Gastrocnemius medialis (tissue), 4 donors: ENCODE measurements at regions not wholly inside any gene's neighbourhood (a gene's known extent, or its start where the extent isn't known, plus 50 kb on each side); places are given as distances from the start of the nearest gene placed in this dataset.

Experiments used
- ATAC-seq, 2 donors: fragments of 150-250 bp; one replicate each; pipeline ENCODE4 v1.9.1; 2016
- DNase-seq, 2 donors: peaks; one replicate each; pipeline ENCODE4 v3.0.0-alpha.2; 2019
- H3K27ac ChIP-seq, 4 donors: fragments of 200-600 bp; sonication (generic); 1 replicate in 1 of 4; 2 replicates in 3 of 4; pipeline ENCODE4 v1.5.1; 2016 to 2018; ENCODE audit warnings: mild to moderate bottlenecking in 2 of 4, moderate library complexity in 1 of 4
- H3K27me3 ChIP-seq, 3 donors: fragments of 200-600 bp; sonication (generic) in 2 of 3; 1 replicate in 1 of 3; 2 replicates in 2 of 3; pipeline versions ENCODE4 v1.5.1 to v1.6.0; 2016 to 2019; ENCODE audit warnings: mild to moderate bottlenecking in 1 of 3, moderate library complexity in 1 of 3
- H3K36me3 ChIP-seq, 2 donors: fragments of 200-600 bp; sonication (generic) in 1 of 2; one replicate each; pipeline ENCODE4 v1.5.1; 2017 to 2018
- H3K4me1 ChIP-seq, 2 donors: fragments of 200-600 bp; sonication (generic) in 1 of 2; one replicate each; pipeline ENCODE4 v1.5.1; 2016 to 2017; ENCODE audit warnings: mild to moderate bottlenecking in 2 of 2
- H3K4me3 ChIP-seq, 4 donors: fragments of 200-600 bp; sonication (generic) in 3 of 4; 1 replicate in 1 of 4; 2 replicates in 3 of 4; pipeline ENCODE4 v1.5.1; 2016 to 2019; ENCODE audit warnings: mild to moderate bottlenecking in 2 of 4
- H3K9me3 ChIP-seq, 3 donors: fragments of 200-600 bp; sonication (generic) in 2 of 3; 1 replicate in 1 of 3; 2 replicates in 2 of 3; pipeline ENCODE4 v1.5.1; 2016 to 2019
- CTCF ChIP-seq, 5 experiments: fragments of 450-650 bp in 3 of 5; fragments of 200-600 bp in 2 of 5; sonication (generic) in 2 of 5; IDR thresholded peaks in 4 of 5; conservative IDR thresholded peaks in 1 of 5; 1 replicate in 4 of 5; 2 replicates in 1 of 5; pipeline ENCODE4 v1.5.1; 2016 to 2019; ENCODE audit warnings: antibody characterized with exemption in 5 of 5, mild to moderate bottlenecking in 3 of 5, moderate library complexity in 3 of 5
- POLR2A ChIP-seq, 2 donors: fragments of 450-650 bp; IDR thresholded peaks; one replicate each; pipeline ENCODE4 v1.6.1; 2017; ENCODE audit warnings: antibody characterized with exemption in 2 of 2, mild to moderate bottlenecking in 2 of 2, moderate library complexity in 2 of 2
- in situ Hi-C, 4 donors: fragments of 200-750 bp; cut with MboI; loops; one replicate each; pipeline versions ENCODE4 v1.15.0 to v1.8.0; 2017; ENCODE audit warnings: low sequenced_read_pairs in 4 of 4
- intact Hi-C: fragments of 100-400 bp; cut with DNase I; formaldehyde crosslinking; loops from one replicate; pipeline ENCODE4 v1.15.1; 2023; ENCODE audit warnings: low total_unique reads

GRCh38 chr2:117519238-117519637 lies 295.3 kb upstream of the DDX18 start:
- TF ChIP-seq CTCF (IDR thresholded peaks at IDR 0.05 in 4 of 5, conservative IDR thresholded peaks at IDR 0.05 in 1 of 5) (no peak), POLR2A (IDR thresholded peaks at IDR 0.05) (no peak)
- H3K27me3 ChIP-seq, result no peaks in the 10 kb centered on the region
- no peaks in the 10 kb centered on the region for H3K9me3 ChIP-seq
- H3K4me3 ChIP-seq, result no peak overlapping the region
- no peak for DNase-seq
- in situ Hi-C loops, result no loop called here
- no peak overlapping the region for H3K27ac ChIP-seq
- no peak for ATAC-seq
- H3K4me1 ChIP-seq, result no peaks in the 10 kb centered on the region
- H3K36me3 ChIP-seq, result no peaks in the 10 kb centered on the region
- intact Hi-C loops, result no loop called here

GRCh38 chr2:117519721-117520120 lies 294.8 kb upstream of the DDX18 start:
- in situ Hi-C loops, result no loop called here
- H3K27ac ChIP-seq, result no peak overlapping the region
- no peak for ATAC-seq
- no peaks in the 10 kb centered on the region for H3K9me3 ChIP-seq
- H3K4me3 ChIP-seq, result no peak overlapping the region
- TF ChIP-seq POLR2A (IDR thresholded peaks at IDR 0.05) (no peak), CTCF (IDR thresholded peaks at IDR 0.05 in 4 of 5, conservative IDR thresholded peaks at IDR 0.05 in 1 of 5) (no peak)
- DNase-seq, result no peak
- H3K27me3 ChIP-seq, result no peaks in the 10 kb centered on the region
- H3K36me3 ChIP-seq, result no peaks in the 10 kb centered on the region
- intact Hi-C loops, result no loop called here
- H3K4me1 ChIP-seq, result no peaks in the 10 kb centered on the region

- in situ Hi-C loops (no loop called here), intact Hi-C loops (no loop called here)
- ATAC-seq, result peak in 1 of 2 donors; percentile 18
- no peaks in the 10 kb centered on the region for H3K9me3 ChIP-seq
- H3K36me3 ChIP-seq, result no peaks in the 10 kb centered on the region
- no peak overlapping the region for H3K4me3 ChIP-seq
- H3K27ac ChIP-seq, result no peak overlapping the region
- TF ChIP-seq CTCF (IDR thresholded peaks at IDR 0.05 in 4 of 5, conservative IDR thresholded peaks at IDR 0.05 in 1 of 5) (no peak), POLR2A (IDR thresholded peaks at IDR 0.05) (no peak)
- H3K4me1 ChIP-seq, result no peaks in the 10 kb centered on the region
- DNase-seq, result peak in 1 of 2 donors; percentile 21
- no peaks in the 10 kb centered on the region for H3K27me3 ChIP-seq
These were observed 291.2 kb upstream of the DDX18 start for GRCh38 chr2:117523267-117523666.

GRCh38 chr2:117523711-117524238 lies 290.7 kb upstream of the DDX18 start:
- Histone ChIP-seq H3K27me3 (no peaks in the 10 kb centered on the region), H3K4me1 (no peaks in the 10 kb centered on the region), H3K4me3 (no peak overlapping the region), H3K36me3 (no peaks in the 10 kb centered on the region), H3K27ac (no peak overlapping the region), H3K9me3 (no peaks in the 10 kb centered on the region)
- DNase-seq (no peak), ATAC-seq (no peak)
- intact Hi-C loops (no loop called here), in situ Hi-C loops (no loop called here)
- no peak for TF ChIP-seq POLR2A (IDR thresholded peaks at IDR 0.05)
- no peak for TF ChIP-seq CTCF (IDR thresholded peaks at IDR 0.05 in 4 of 5, conservative IDR thresholded peaks at IDR 0.05 in 1 of 5)

- Histone ChIP-seq H3K27me3 (no peaks in the 10 kb centered on the region), H3K9me3 (no peaks in the 10 kb centered on the region), H3K27ac (no peak overlapping the region), H3K4me3 (no peak overlapping the region), H3K4me1 (no peaks in the 10 kb centered on the region), H3K36me3 (no peaks in the 10 kb centered on the region)
- in situ Hi-C loops (no loop called here), intact Hi-C loops (no loop called here)
- ATAC-seq (no peak), DNase-seq (no peak)
- no peak for TF ChIP-seq POLR2A (IDR thresholded peaks at IDR 0.05)
- TF ChIP-seq CTCF (IDR thresholded peaks at IDR 0.05 in 4 of 5, conservative IDR thresholded peaks at IDR 0.05 in 1 of 5), result peak in 1 of 5 experiments; percentile 25
These were observed 278.4 kb upstream of the DDX18 start for GRCh38 chr2:117536139-117536538.
